ENCODE measurements at regions not wholly inside any gene's neighbourhood (a gene's known extent, or its start where the extent isn't known, plus 50 kb on each side); places are given as distances from the start of the nearest gene placed in this dataset.

GRCh38 chr2:16081316-16082200 is 141.2 kb downstream of the MYCN start:
- no peak for DNase-seq (ENCODE audit: low spot score)

GRCh38 chr2:16080516-16080915 is 140.2 kb downstream of the MYCN start:
- DNase-seq (ENCODE audit: low spot score), result no peak

- no peak for DNase-seq (ENCODE audit: low spot score)
Observed at GRCh38 chr2:16080071-16080470, 139.7 kb downstream of the MYCN start.

- no peak for DNase-seq (ENCODE audit: low spot score)
Observed at GRCh38 chr2:16079637-16080036, 139.3 kb downstream of the MYCN start.

GRCh38 chr2:16077601-16078000 is 137.3 kb downstream of the MYCN start:
- DNase-seq (ENCODE audit: low spot score), result no peak

GRCh38 chr2:16076911-16077310 is 136.6 kb downstream of the MYCN start:
- no peak for DNase-seq (ENCODE audit: low spot score)

GRCh38 chr2:16075045-16076012 is 135.0 kb downstream of the MYCN start:
- no peak for DNase-seq (ENCODE audit: low spot score)

GRCh38 chr2:16073921-16074425 is 133.6 kb downstream of the MYCN start:
- DNase-seq (ENCODE audit: low spot score), result no peak

GRCh38 chr2:16073471-16073870 is 133.1 kb downstream of the MYCN start:
- DNase-seq (ENCODE audit: low spot score), result no peak

- no peak for DNase-seq (ENCODE audit: low spot score)
Observed at GRCh38 chr2:16072638-16073290, 132.4 kb downstream of the MYCN start.

- no peak for DNase-seq (ENCODE audit: low spot score)
Observed at GRCh38 chr2:16071865-16072637, 131.7 kb downstream of the MYCN start.

GRCh38 chr2:16071039-16071864 is 130.9 kb downstream of the MYCN start:
- DNase-seq (ENCODE audit: low spot score), result no peak

- no peak for DNase-seq (ENCODE audit: low spot score)
Observed at GRCh38 chr2:16070648-16070971, 130.3 kb downstream of the MYCN start.

- no peak for DNase-seq (ENCODE audit: low spot score)
Observed at GRCh38 chr2:16069933-16070647, 129.7 kb downstream of the MYCN start.

- no peak for DNase-seq (ENCODE audit: low spot score)
Observed at GRCh38 chr2:16069663-16069932, 129.2 kb downstream of the MYCN start.

GRCh38 chr2:16068552-16068940 is 128.2 kb downstream of the MYCN start:
- no peak for DNase-seq (ENCODE audit: low spot score)

GRCh38 chr2:16067866-16068551 is 127.7 kb downstream of the MYCN start:
- DNase-seq (ENCODE audit: low spot score), result no peak

GRCh38 chr2:16067444-16067843 is 127.1 kb downstream of the MYCN start:
- no peak for DNase-seq (ENCODE audit: low spot score)

- DNase-seq (ENCODE audit: low spot score), result no peak
Observed at GRCh38 chr2:16067037-16067406, 126.7 kb downstream of the MYCN start.

Measured in CD4-positive, alpha-beta T cell treated with Interleukin-15 for 4 hours (primary cell).